Kidney (tissue), 13 donors: ENCODE measurements at regions not wholly inside any gene's neighbourhood (a gene's known extent, or its start where the extent isn't known, plus 50 kb on each side); places are given as distances from the start of the nearest gene placed in this dataset.
"Not testable (repeated sequence)": the region's sequence is repeated elsewhere in the genome, so short reads cannot be mapped to it uniquely, and the experiment has no call there.

Experiments
- DNase-seq, 5 donors: peaks; one replicate each; pipeline ENCODE4 v3.0.0-alpha.2; 2013 to 2020
- FAIRE-seq: peaks from 2 replicates; lab custom pipeline; 2012; peaks lifted over from hg19 to GRCh38; lab: Jason Lieb, UNC
- H3K27ac ChIP-seq, 2 donors: one replicate each; pipeline ENCODE4 v1.7.0; 2013; ENCODE audit warnings: low read depth in 2 of 2, low read length in 2 of 2, inconsistent platforms in 1 of 2
- H3K27me3 ChIP-seq: one replicate; pipeline ENCODE4 v1.7.1; 2013; ENCODE audit warnings: low read length, inconsistent platforms; ENCODE audit not compliant: control insufficient read depth, insufficient read depth
- H3K36me3 ChIP-seq, 3 donors: one replicate each; pipeline versions ENCODE4 v1.7.0 to v1.7.1; 2013; ENCODE audit warnings: low read length in 3 of 3, control low read depth in 1 of 3, inconsistent platforms in 1 of 3; ENCODE audit not compliant: insufficient read depth in 3 of 3, control insufficient read depth in 2 of 3
- H3K4me1 ChIP-seq, 3 donors: one replicate each; pipeline versions ENCODE4 v1.7.0 to v1.7.1; 2013; ENCODE audit warnings: low read length in 3 of 3, inconsistent platforms in 1 of 3, low read depth in 1 of 3; ENCODE audit not compliant: control insufficient read depth in 2 of 3, insufficient read depth in 2 of 3
- H3K4me3 ChIP-seq, 3 donors: one replicate each; pipeline versions ENCODE4 v1.7.0 to v1.8.1; 2013; ENCODE audit warnings: low read length in 3 of 3, control low read depth in 1 of 3, inconsistent platforms in 1 of 3
- H3K9ac ChIP-seq, 3 donors: one replicate each; pipeline versions ENCODE4 v1.7.0 to v1.7.1; 2013; ENCODE audit warnings: low read length in 3 of 3, control low read depth in 1 of 3, inconsistent platforms in 1 of 3
- H3K9me3 ChIP-seq, 3 donors: one replicate each; pipeline versions ENCODE4 v1.7.0 to v1.7.1; 2013; ENCODE audit warnings: low read length in 3 of 3, control low read depth in 1 of 3, inconsistent platforms in 1 of 3; ENCODE audit not compliant: control insufficient read depth in 2 of 3, insufficient read depth in 1 of 3
- CTCF ChIP-seq: IDR thresholded peaks from 3 replicates; pipeline ENCODE4 v1.5.1; 2012; ENCODE audit warnings: mild to moderate bottlenecking, moderate library complexity, borderline replicate concordance; ENCODE audit not compliant: insufficient read depth; ENCODE audit errors: extremely low read depth
- intact Hi-C: fragments of 100-400 bp; cut with DNase I; formaldehyde crosslinking; loops from one replicate; pipeline ENCODE4 v1.11.1; 2022
- donor health status: control.
- donor health status: control.
- donor health status: control.
- donor health status: control.
- donor health status: control.
- donor health status: DM: yes; HTN: yes; CAD: no.
- donor health status: Normal renal cell carcinoma (clear cell type).

- Histone ChIP-seq H3K27ac (no peak overlapping the region), H3K4me3 (no peak overlapping the region), H3K4me1 (no peaks in the 10 kb centered on the region), H3K27me3 (no peaks in the 10 kb centered on the region), H3K9me3 (no peaks in the 10 kb centered on the region), H3K9ac (no peak overlapping the region), H3K36me3 (no peaks in the 10 kb centered on the region)
- TF ChIP-seq CTCF: no peak
- intact Hi-C loops: no loop called here
- DNase-seq (no peak), FAIRE-seq (no peak)
Measured at GRCh38 chr10:122780391-122780790, 65.3 kb downstream of the CUZD1 start.

- intact Hi-C loops: no loop called here
Measured at GRCh38 chr10:122779924-122780323, 65.7 kb downstream of the CUZD1 start.

GRCh38 chr10:122777515-122778059 is 68.1 kb downstream of the CUZD1 start:
- no peaks in the 10 kb centered on the region for H3K36me3 ChIP-seq
- no peaks in the 10 kb centered on the region for H3K4me1 ChIP-seq
- no peaks in the 10 kb centered on the region for H3K27me3 ChIP-seq
- no peak for TF ChIP-seq CTCF
- intact Hi-C loops: no loop called here
- no peak for FAIRE-seq
- no peak overlapping the region for H3K27ac ChIP-seq
- H3K4me3 ChIP-seq: no peak overlapping the region
- DNase-seq: no peak
- H3K9me3 ChIP-seq: no peaks in the 10 kb centered on the region
- H3K9ac ChIP-seq: no peak overlapping the region

More at GRCh38 chr10:122779924-122780323, 65.7 kb downstream of the CUZD1 start:
- no peaks in the 10 kb centered on the region for H3K27me3 ChIP-seq
- DNase-seq (no peak), FAIRE-seq (no peak)
- TF ChIP-seq CTCF: no peak
- H3K36me3 ChIP-seq: no peaks in the 10 kb centered on the region
- H3K27ac ChIP-seq: no peak overlapping the region
- H3K4me1 ChIP-seq: no peaks in the 10 kb centered on the region
- H3K4me3 ChIP-seq: no peak overlapping the region
- no peak overlapping the region for H3K9ac ChIP-seq
- H3K9me3 ChIP-seq: no peaks in the 10 kb centered on the region

- no peak for DNase-seq
- FAIRE-seq: no peak
- intact Hi-C loops: no loop called here
- no peaks in the 10 kb centered on the region for H3K4me1 ChIP-seq
- H3K27ac ChIP-seq: no peak overlapping the region
- no peak for TF ChIP-seq CTCF
- H3K9me3 ChIP-seq: no peaks in the 10 kb centered on the region
- H3K36me3 ChIP-seq: no peaks in the 10 kb centered on the region
- no peak overlapping the region for H3K9ac ChIP-seq
- H3K27me3 ChIP-seq: no peaks in the 10 kb centered on the region
- H3K4me3 ChIP-seq: no peak overlapping the region
Measured at GRCh38 chr10:122774231-122774630, 71.4 kb downstream of the CUZD1 start.

- H3K27ac ChIP-seq, H3K9me3 ChIP-seq, intact Hi-C loops, H3K27me3 ChIP-seq, H3K4me1 ChIP-seq, H3K4me3 ChIP-seq, H3K9ac ChIP-seq, FAIRE-seq, H3K36me3 ChIP-seq, DNase-seq: not testable (repeated sequence)
Measured at GRCh38 chr10:122771404-122771803, 71.8 kb upstream of the C10orf120 start.
